GM19467 (cell line): ENCODE measurements at regions not wholly inside any gene's neighbourhood (a gene's known extent, or its start where the extent isn't known, plus 50 kb on each side); places are given as distances from the start of the nearest gene placed in this dataset.
"Not testable (repeated sequence)": the region's sequence is repeated elsewhere in the genome, so short reads cannot be mapped to it uniquely, and the experiment has no call there.

ENCODE experiments used
- ATAC-seq: cut with Tn5 transposase; IDR thresholded peaks from one replicate; pipeline ENCODE4 v1.9.1; 2021; ENCODE audit warnings: mild to moderate bottlenecking, moderate library complexity; ENCODE audit not compliant: unreplicated experiment

- no peak for ATAC-seq
Observed at GRCh38 chr1:194372266-194372665, 1185.9 kb upstream of the B3GALT2 start.

- ATAC-seq, result no peak
Observed at GRCh38 chr1:194369622-194370021, 1183.2 kb upstream of the B3GALT2 start.

GRCh38 chr1:194369060-194369459 is 1182.6 kb upstream of the B3GALT2 start:
- ATAC-seq, result no peak

DNA sequence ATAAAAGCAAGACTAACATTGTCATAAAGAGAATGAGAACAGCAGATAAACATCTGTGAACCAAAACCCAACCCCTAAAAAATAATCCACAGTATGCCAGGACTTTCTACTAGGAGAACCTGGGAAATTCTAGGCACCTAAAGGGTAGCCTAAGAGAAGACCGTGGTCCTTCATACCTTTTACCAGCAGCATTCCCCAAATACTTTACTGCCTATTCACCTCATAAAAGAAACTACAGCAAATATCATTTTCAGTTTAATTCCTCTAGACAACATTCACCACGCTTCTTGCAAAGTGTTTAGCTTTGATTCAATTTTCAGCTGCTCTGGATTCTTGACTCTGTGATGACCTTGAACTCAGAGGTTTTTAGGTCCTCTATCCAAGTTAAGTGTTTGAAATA is 1180.7 kb upstream of the B3GALT2 start:
- no peak for ATAC-seq

- ATAC-seq, result no peak
Observed at GRCh38 chr1:194366705-194367104, 1180.3 kb upstream of the B3GALT2 start.

DNA sequence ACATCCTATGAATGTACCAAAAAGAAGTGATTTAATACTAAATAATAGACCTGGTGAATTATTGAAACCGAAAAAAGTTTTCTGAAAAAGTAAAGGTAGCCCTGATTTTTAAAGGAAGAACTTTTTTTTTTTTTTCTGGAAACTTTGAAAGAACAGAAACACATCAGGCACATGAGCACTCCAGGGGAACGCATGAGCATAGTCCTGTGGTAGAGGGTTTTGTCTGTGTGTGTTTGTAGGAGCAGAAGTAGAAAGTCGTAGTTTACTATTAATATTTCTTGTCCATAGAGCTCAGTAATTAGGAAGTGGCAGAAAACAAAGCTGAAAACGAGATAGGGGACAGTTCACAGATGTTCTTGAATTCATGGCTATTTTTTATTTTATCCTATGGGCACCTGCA is 1175.9 kb upstream of the B3GALT2 start:
- ATAC-seq, result no peak

DNA sequence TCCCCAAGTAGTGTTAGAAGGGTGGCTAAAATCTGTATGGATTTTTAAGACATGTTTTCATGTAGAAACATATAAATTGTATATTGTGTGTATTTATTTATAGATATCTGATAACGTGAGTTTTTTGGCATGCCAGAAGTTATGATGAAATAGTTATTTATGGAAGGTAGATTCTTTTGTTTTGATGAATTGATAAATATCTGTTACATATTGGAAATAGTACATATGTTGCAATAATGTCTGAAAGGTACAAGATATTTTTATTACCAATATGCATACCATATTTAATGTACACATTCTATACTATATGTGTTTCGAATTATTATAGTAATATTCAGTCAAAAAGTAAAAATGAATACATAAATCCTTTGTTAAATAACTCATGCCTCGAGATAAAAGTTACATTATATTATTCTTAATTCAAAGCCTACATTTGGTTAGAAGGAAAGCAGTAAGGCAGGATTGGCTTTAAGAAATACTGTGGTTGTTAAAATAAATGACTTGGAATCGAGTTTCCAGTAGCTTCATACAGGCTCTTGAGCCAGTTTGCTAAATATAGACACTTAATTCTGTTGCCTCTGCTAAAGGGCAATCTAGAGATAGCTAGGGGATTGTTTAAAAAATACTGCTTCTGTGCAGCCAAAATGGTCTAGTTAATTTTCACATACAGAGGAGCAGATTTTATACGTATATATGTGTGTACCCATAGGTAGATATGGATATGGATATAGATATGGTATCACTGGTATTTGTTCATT is 1175.1 kb upstream of the B3GALT2 start:
- no peak for ATAC-seq

GRCh38 chr1:194358208-194358581 is 1171.8 kb upstream of the B3GALT2 start:
- ATAC-seq, result no peak

GRCh38 chr1:194357573-194358207 is 1171.3 kb upstream of the B3GALT2 start:
- not testable (repeated sequence) for ATAC-seq

- no peak for ATAC-seq
Observed at GRCh38 chr1:194355488-194356106, 1169.2 kb upstream of the B3GALT2 start.

GRCh38 chr1:194353121-194353520 is 1166.7 kb upstream of the B3GALT2 start:
- no peak for ATAC-seq

DNA sequence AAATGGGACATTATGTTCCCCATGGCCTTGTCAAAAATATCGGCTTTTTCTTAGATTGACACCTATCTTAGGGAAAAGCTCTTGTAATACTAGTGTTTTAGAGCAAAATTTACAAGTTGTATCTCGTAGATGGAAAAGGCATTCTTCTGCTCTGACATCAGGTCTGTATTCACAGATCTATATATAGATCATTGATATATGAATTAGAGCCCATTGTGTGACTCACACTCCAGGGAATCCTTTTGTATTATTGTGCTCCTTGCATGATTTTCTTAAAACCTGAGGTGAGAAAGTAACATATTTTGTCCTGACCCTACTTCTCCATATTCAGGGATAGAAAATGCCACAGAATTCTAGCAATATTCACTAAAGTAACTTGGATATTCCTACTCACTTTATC is 1160.8 kb upstream of the B3GALT2 start:
- ATAC-seq, result no peak

GRCh38 chr1:194342484-194343262 is 1156.3 kb upstream of the B3GALT2 start:
- no peak for ATAC-seq

GRCh38 chr1:194341587-194341986 is 1155.2 kb upstream of the B3GALT2 start:
- no peak for ATAC-seq

DNA sequence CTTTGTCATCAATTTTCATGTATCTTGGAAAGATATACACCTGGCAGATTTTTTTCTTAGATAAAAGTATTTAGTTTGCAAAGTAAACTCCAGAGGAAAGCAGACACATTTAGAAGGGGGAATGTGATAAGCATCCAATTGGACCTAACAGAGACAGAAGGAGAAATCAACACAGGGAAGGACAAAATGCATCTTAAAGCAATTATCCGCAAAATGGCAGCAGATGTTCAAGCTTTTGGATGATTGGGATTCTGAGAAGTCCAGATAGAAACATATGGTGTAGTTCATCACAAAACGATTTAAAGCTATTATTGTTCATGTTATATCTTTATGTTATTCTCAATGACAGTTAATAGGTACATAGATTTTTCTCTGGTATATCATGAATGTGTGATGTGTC is 1153.1 kb upstream of the B3GALT2 start:
- no peak for ATAC-seq

DNA sequence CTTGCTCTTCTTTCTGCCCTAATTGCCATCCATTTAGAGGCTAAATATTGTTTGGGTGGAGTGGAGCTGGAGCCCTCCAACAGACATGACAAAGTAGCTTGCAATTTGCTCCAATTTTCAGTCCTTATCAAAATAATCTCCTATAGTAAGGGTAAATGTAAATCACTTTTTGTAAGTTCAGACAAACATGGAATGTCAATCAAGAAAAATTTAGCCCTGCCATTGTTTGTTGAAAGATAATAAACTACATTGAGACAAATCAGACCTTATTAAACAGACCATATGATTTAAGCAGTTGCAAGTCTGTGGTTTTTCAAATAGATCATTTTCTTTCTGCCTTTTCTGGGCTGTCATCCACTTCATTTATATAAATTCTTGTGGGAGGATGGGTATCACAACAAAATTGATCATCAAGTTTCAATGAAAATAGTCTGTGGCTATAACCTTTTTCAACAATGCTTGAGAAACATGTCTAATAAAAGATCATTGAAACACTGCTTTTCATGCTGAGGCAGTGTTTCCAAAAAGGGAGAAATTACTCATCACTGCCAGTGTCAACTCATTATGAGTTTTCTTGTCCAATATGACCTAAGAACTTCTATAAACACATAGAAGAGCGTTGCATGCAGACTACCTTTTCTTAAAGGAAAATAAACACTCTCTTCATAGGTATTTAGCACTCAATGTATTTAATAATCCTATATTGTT is 1152.0 kb upstream of the B3GALT2 start:
- no peak for ATAC-seq

DNA sequence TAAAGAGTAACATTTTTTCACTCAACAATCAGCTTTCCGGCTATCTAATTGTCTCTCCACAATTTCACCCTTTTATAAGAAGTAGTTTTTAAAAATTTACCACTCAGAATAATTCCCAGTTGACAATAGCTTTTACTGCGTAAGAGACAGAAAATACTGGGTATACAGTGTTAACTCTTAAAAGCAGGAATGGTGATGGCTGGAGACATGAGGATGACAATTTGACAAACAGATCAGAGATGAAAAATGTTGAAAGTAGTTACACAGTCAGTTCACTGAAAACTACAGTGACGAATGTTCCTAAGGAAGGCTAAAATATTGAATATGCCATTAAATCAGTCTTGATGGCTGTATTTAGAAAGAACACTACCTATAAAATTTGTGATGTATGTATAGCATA is 1146.8 kb upstream of the B3GALT2 start:
- ATAC-seq, result no peak

GRCh38 chr1:194331758-194332157 is 1145.3 kb upstream of the B3GALT2 start:
- ATAC-seq, result no peak

- no peak for ATAC-seq
Observed at GRCh38 chr1:194322751-194323150, 1136.3 kb upstream of the B3GALT2 start.

- ATAC-seq, result no peak
Observed at GRCh38 chr1:194318790-194319280, 1132.4 kb upstream of the B3GALT2 start.

GRCh38 chr1:194309697-194310096 is 1123.3 kb upstream of the B3GALT2 start:
- ATAC-seq, result no peak
